A549 (cell line): ENCODE measurements at regions not wholly inside any gene's neighbourhood (a gene's known extent, or its start where the extent isn't known, plus 50 kb on each side); places are given as distances from the start of the nearest gene placed in this dataset.

Experiments
- ATAC-seq, 2 experiments: fragments of 200-7000 bp in 1 of 2; fragments of >200 bp in 1 of 2; cut with Nextera tagmentation in 1 of 2; cut with Tn5 transposase in 1 of 2; 3 replicates each; pipeline versions ENCODE4 v1.8.0 to v1.9.1; 2018 to 2020; ENCODE audit warnings: mild to moderate bottlenecking in 1 of 2, moderate library complexity in 1 of 2
- CTCF ChIA-PET: fragments of 300-600 bp; sonication (Branson Sonifier 250); formaldehyde crosslinking; extraction: SDS; loops from one replicate; lab custom pipeline; 2021; ENCODE audit warnings: antibody characterized with exemption, inconsistent platforms; lab: Yijun Ruan, JAX
- POLR2A ChIA-PET: fragments of 350-600 bp; formaldehyde crosslinking; extraction: SDS; loops from one replicate; lab custom pipeline; 2021; ENCODE audit warnings: antibody characterized with exemption, inconsistent platforms; lab: Yijun Ruan, JAX
- DNase-seq, 2 experiments: peaks; one replicate each; pipeline versions ENCODE4 v3.0.0 to v3.0.0-alpha.2; 2011 to 2016; ENCODE audit warnings: low read depth in 1 of 2, low spot score in 1 of 2
- FAIRE-seq: peaks from 2 replicates; lab custom pipeline; 2011; peaks lifted over from hg19 to GRCh38; lab: Jason Lieb, UNC
- H3K27ac ChIP-seq, 2 experiments: fragments of >200 bp; sonication (Bioruptor Twin); formaldehyde crosslinking; 3 replicates each; pipeline ENCODE4 v1.5.1; 2016 to 2017
- H3K4me1 ChIP-seq: fragments of >200 bp; sonication (Bioruptor Twin); formaldehyde crosslinking; 3 replicates; pipeline ENCODE4 v1.6.1; 2016
- H3K4me2 ChIP-seq: fragments of >200 bp; sonication (Bioruptor Twin); formaldehyde crosslinking; 3 replicates; pipeline ENCODE4 v1.6.1; 2016
- H3K4me3 ChIP-seq: fragments of >200 bp; sonication (Bioruptor Twin); formaldehyde crosslinking; 3 replicates; pipeline ENCODE4 v1.5.1; 2016
- H3K9me3 ChIP-seq: fragments of >200 bp; sonication (Bioruptor Twin); formaldehyde crosslinking; 3 replicates; pipeline ENCODE4 v1.6.1; 2016
- BHLHE40 ChIP-seq: IDR thresholded peaks from 2 replicates; pipeline ENCODE4 v1.6.1; 2012; ENCODE audit warnings: low read depth, low read length, inconsistent platforms
- CBX2 ChIP-seq: fragments of 200-600 bp; sonication (generic); IDR thresholded peaks from 2 replicates; pipeline ENCODE4 v1.6.1; 2016; ENCODE audit warnings: low read depth, mild to moderate bottlenecking, borderline replicate concordance
- CBX8 ChIP-seq: fragments of 200-600 bp; sonication (generic); IDR thresholded peaks from 2 replicates; pipeline ENCODE4 v1.6.1; 2016
- CEBPB ChIP-seq, 2 experiments: fragments of >200 bp in 1 of 2; sonication (Bioruptor Twin) in 1 of 2; formaldehyde crosslinking in 1 of 2; IDR thresholded peaks; 2 replicates each; pipeline ENCODE4 v1.6.1; 2012 to 2016
- CHD4 ChIP-seq: fragments of 200-600 bp; sonication (generic); IDR thresholded peaks from 2 replicates; pipeline ENCODE4 v1.6.1; 2016; ENCODE audit warnings: antibody characterized with exemption, mild to moderate bottlenecking, borderline replicate concordance
- EHF ChIP-seq: fragments of 250-450 bp; sonication (Bioruptor Pico); IDR thresholded peaks from 2 replicates; pipeline ENCODE4 v1.5.0; 2020; ENCODE audit warnings: mild to moderate bottlenecking
- EP300 ChIP-seq, 2 experiments: fragments of >200 bp; sonication (Bioruptor Twin); formaldehyde crosslinking; IDR thresholded peaks; 2 replicates in 1 of 2; 3 replicates in 1 of 2; pipeline ENCODE4 v1.6.1; 2016 to 2017
- ESRRA ChIP-seq: fragments of 150-350 bp; IDR thresholded peaks from 2 replicates; pipeline ENCODE4 v1.6.1; 2014; ENCODE audit warnings: mild to moderate bottlenecking, low read length, borderline replicate concordance
- FOXS1 ChIP-seq: fragments of 250-450 bp; sonication (Bioruptor Pico); IDR thresholded peaks from 2 replicates; pipeline ENCODE4 v1.5.0; 2020; ENCODE audit warnings: mild to moderate bottlenecking, moderate library complexity
- HDAC2 ChIP-seq: fragments of 200-600 bp; sonication (generic); IDR thresholded peaks from 2 replicates; pipeline ENCODE4 v1.6.1; 2016
- HOXB13 ChIP-seq: fragments of 250-450 bp; sonication (Bioruptor Pico); IDR thresholded peaks from 2 replicates; pipeline ENCODE4 v1.5.0; 2020; ENCODE audit warnings: low read depth, mild to moderate bottlenecking, moderate library complexity
- HOXB5 ChIP-seq: fragments of 250-450 bp; sonication (Bioruptor Pico); IDR thresholded peaks from 2 replicates; pipeline ENCODE4 v1.5.0; 2020; ENCODE audit warnings: mild to moderate bottlenecking, moderate library complexity
- JUN ChIP-seq, 2 experiments: fragments of >200 bp; sonication (Bioruptor Twin); formaldehyde crosslinking; IDR thresholded peaks; 2 replicates in 1 of 2; 3 replicates in 1 of 2; pipeline ENCODE4 v1.6.1; 2016 to 2017
- MAFK ChIP-seq: fragments of 450-650 bp; IDR thresholded peaks from 2 replicates; pipeline ENCODE4 v1.6.1; 2014; ENCODE audit not compliant: partially characterized antibody
- MYC ChIP-seq: IDR thresholded peaks from 2 replicates; pipeline ENCODE4 v1.6.1; 2012; ENCODE audit warnings: mild to moderate bottlenecking, inconsistent platforms, low read length, improper control_type of control experiment, borderline replicate concordance
- RAD21 ChIP-seq, 2 experiments: fragments of >200 bp in 1 of 2; sonication (Bioruptor Twin) in 1 of 2; formaldehyde crosslinking in 1 of 2; IDR thresholded peaks in 1 of 2; conservative IDR thresholded peaks in 1 of 2; 2 replicates in 1 of 2; 3 replicates in 1 of 2; pipeline ENCODE4 v1.6.1; 2012 to 2018; ENCODE audit warnings: inconsistent platforms in 1 of 2
- RCOR1 ChIP-seq: fragments of 150-350 bp; IDR thresholded peaks from 2 replicates; pipeline ENCODE4 v1.6.1; 2014; ENCODE audit warnings: antibody characterized with exemption, low read length, low read depth
- REST ChIP-seq: fragments of 200-600 bp; sonication (generic); IDR thresholded peaks from 2 replicates; pipeline ENCODE4 v1.6.1; 2016; ENCODE audit warnings: antibody characterized with exemption, mild to moderate bottlenecking, moderate library complexity
- SMC3 ChIP-seq: fragments of >200 bp; sonication (Bioruptor Twin); formaldehyde crosslinking; IDR thresholded peaks from 3 replicates; pipeline ENCODE4 v1.6.1; 2018; ENCODE audit warnings: inconsistent platforms
- WGBS: methylation state at CpG from one replicate; pipeline ENCODE4 v1.1.6; 2017; ENCODE audit errors: missing lambda C conversion rate; 5-methylcytosine and 5-hydroxymethylcytosine counted together
- TF ChIP-seq, protein P1 (sequence below): IDR thresholded peaks from 2 replicates; pipeline ENCODE4 v1.6.1; 2012
- TF ChIP-seq, protein P2 (sequence below): fragments of >200 bp; sonication (Bioruptor Twin); formaldehyde crosslinking; IDR thresholded peaks from 2 replicates; pipeline ENCODE4 v1.6.1; 2016
- TF ChIP-seq, protein P3 (sequence below): fragments of >200 bp; sonication (Bioruptor Twin); formaldehyde crosslinking; IDR thresholded peaks from 3 replicates; pipeline ENCODE4 v1.5.1; 2016
- TF ChIP-seq, protein P4 (sequence below): fragments of >200 bp; sonication (Bioruptor Twin); formaldehyde crosslinking; IDR thresholded peaks from 3 replicates; pipeline ENCODE4 v1.6.1; 2016

GRCh38 chr3:106880206-106880605 is 497.0 kb upstream of the CCDC54 start:
- POLR2A ChIA-PET = no interaction called here

DNA sequence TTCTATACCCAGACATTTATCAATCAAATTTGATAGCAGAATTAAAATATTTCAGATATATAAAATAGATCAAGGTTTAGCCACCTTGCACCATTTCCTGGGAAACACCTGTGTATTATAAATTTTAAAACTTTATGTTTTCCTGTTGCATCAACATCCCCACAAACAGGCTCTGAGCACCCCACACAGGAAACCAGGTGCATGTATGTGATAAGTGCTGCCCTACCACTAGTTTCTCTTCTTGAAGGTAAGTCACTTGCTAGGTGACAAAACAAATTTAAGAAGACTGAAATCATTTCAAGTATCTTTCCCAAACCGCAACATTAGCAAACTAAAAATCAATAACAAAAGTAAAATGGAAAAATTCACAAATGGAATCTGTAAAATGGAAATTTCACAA is 496.1 kb upstream of the CCDC54 start:
- DNase-seq = no peak
- H3K4me1 ChIP-seq = no peaks in the 10 kb centered on the region
- TF ChIP-seq ESRRA = no peak
- TF ChIP-seq FOXS1 (CRISPR knock-in tag) = no peak
- TF ChIP-seq, protein P1, sequence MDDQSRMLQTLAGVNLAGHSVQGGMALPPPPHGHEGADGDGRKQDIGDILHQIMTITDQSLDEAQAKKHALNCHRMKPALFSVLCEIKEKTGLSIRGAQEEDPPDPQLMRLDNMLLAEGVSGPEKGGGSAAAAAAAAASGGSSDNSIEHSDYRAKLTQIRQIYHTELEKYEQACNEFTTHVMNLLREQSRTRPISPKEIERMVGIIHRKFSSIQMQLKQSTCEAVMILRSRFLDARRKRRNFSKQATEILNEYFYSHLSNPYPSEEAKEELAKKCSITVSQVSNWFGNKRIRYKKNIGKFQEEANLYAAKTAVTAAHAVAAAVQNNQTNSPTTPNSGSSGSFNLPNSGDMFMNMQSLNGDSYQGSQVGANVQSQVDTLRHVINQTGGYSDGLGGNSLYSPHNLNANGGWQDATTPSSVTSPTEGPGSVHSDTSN = no peak
- TF ChIP-seq MYC = no peak
- TF ChIP-seq REST = no peak
- TF ChIP-seq CBX2 = no peak
- TF ChIP-seq BHLHE40 = no peak
- no peak for TF ChIP-seq EP300 (IDR thresholded peaks at IDR 0.05)
- no peak for TF ChIP-seq HOXB13 (CRISPR knock-in tag)
- TF ChIP-seq RCOR1 = no peak
- no peak for TF ChIP-seq CBX8
- TF ChIP-seq, protein P2, sequence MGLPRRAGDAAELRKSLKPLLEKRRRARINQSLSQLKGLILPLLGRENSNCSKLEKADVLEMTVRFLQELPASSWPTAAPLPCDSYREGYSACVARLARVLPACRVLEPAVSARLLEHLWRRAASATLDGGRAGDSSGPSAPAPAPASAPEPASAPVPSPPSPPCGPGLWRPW = no peak
- no peak for TF ChIP-seq HOXB5 (CRISPR knock-in tag)
- TF ChIP-seq, protein P3, sequence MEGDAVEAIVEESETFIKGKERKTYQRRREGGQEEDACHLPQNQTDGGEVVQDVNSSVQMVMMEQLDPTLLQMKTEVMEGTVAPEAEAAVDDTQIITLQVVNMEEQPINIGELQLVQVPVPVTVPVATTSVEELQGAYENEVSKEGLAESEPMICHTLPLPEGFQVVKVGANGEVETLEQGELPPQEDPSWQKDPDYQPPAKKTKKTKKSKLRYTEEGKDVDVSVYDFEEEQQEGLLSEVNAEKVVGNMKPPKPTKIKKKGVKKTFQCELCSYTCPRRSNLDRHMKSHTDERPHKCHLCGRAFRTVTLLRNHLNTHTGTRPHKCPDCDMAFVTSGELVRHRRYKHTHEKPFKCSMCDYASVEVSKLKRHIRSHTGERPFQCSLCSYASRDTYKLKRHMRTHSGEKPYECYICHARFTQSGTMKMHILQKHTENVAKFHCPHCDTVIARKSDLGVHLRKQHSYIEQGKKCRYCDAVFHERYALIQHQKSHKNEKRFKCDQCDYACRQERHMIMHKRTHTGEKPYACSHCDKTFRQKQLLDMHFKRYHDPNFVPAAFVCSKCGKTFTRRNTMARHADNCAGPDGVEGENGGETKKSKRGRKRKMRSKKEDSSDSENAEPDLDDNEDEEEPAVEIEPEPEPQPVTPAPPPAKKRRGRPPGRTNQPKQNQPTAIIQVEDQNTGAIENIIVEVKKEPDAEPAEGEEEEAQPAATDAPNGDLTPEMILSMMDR = no peak
- no peak for TF ChIP-seq MAFK
- TF ChIP-seq EHF = no peak
- TF ChIP-seq HDAC2 = no peak
- TF ChIP-seq CHD4 = no peak
- TF ChIP-seq, all 56 proteins: peak for 0
- ChIA-PET POLR2A (no interaction called here), CTCF (no interaction called here)
- no peak overlapping the region for H3K4me3 ChIP-seq
- no peak for ATAC-seq
- H3K9me3 ChIP-seq = no peaks in the 10 kb centered on the region
- H3K4me2 ChIP-seq = no peak overlapping the region
- FAIRE-seq = no peak
- no peak overlapping the region for H3K27ac ChIP-seq
- 30% methylated on average over 1 of the region's 1 CpG for WGBS

More at GRCh38 chr3:106880206-106880605, 497.0 kb upstream of the CCDC54 start:
- H3K4me2 ChIP-seq = no peak overlapping the region
- ATAC-seq (no peak), FAIRE-seq (no peak), DNase-seq (no peak)
- no peaks in the 10 kb centered on the region for H3K9me3 ChIP-seq
- no peak overlapping the region for H3K27ac ChIP-seq
- TF ChIP-seq, protein P4, sequence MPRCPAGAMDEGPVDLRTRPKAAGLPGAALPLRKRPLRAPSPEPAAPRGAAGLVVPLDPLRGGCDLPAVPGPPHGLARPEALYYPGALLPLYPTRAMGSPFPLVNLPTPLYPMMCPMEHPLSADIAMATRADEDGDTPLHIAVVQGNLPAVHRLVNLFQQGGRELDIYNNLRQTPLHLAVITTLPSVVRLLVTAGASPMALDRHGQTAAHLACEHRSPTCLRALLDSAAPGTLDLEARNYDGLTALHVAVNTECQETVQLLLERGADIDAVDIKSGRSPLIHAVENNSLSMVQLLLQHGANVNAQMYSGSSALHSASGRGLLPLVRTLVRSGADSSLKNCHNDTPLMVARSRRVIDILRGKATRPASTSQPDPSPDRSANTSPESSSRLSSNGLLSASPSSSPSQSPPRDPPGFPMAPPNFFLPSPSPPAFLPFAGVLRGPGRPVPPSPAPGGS = no peak
- TF ChIP-seq SMC3 (no peak), JUN (IDR thresholded peaks at IDR 0.05) (no peak), RCOR1 (no peak), BHLHE40 (no peak), CBX2 (no peak), RAD21 (conservative IDR thresholded peaks at IDR 0.05 in 1 of 2, IDR thresholded peaks at IDR 0.05 in 1 of 2) (no peak), CEBPB (IDR thresholded peaks at IDR 0.05) (no peak)
- WGBS = 4% methylated on average over 1 of the region's 1 CpG
- H3K4me1 ChIP-seq = no peaks in the 10 kb centered on the region
- CTCF ChIA-PET = no interaction called here
- no peak overlapping the region for H3K4me3 ChIP-seq
